T47D (cell line): ENCODE measurements at regions not wholly inside any gene's neighbourhood (a gene's known extent, or its start where the extent isn't known, plus 50 kb on each side); places are given as distances from the start of the nearest gene placed in this dataset.

Experiments used
- DNase-seq, 2 experiments: peaks; one replicate each; pipeline versions ENCODE4 v3.0.0 to v3.0.0-alpha.2; 2011 to 2012; ENCODE audit warnings: low read depth in 1 of 2, low spot score in 1 of 2
- JUND ChIP-seq: IDR thresholded peaks from 2 replicates; pipeline ENCODE4 v1.6.1; 2012; ENCODE audit warnings: low read depth
- in situ Hi-C: cut with HindIII; loops from 2 replicates; pipeline ENCODE4 v1.10.0; 2016; ENCODE audit warnings: low sequenced_read_pairs, low pct_unique_long_range_greater_than_20kb

DNA sequence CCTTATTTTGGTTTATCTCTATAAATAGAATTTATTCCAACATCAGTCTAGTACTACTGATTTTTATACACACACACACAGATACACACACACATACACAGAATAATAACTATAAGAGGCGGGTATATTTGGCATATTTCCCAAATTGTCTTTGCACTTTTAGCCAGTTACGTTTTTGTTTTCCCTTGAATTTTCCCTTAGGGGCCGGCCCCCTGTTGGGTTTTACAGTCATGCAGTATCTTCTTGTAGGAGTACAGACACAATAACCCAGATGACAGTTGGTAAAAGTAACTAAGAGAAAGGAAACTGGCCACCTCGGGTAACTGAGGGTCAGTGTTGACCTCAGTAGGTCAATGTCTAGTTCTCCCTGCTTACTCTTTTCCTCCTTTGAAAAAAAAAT, 50.9 kb downstream of the DISP1 start:
- in situ Hi-C loops, result no loop called here
- DNase-seq, result no peak
- TF ChIP-seq JUND, result no peak

DNA sequence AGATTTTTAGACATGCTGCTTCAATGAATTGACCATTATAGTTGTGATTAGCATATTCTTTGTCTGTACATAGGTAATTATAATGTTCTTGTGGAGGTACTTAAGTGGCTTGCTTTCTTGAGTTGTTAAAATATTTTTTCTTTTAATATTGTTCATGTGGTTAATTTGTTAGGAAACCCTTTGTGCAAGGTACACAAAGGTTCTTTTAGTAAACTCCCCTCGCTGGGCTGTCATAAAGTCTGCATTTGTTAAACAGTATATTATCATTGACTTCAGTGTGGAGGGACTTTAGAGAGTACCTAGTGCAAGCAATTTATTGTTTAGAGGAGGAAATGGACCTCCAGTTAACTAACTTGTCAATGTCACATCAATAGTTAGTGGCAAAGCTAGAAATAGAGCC, 52.5 kb downstream of the DISP1 start:
- in situ Hi-C loops, result no loop called here
- DNase-seq, result no peak
- TF ChIP-seq JUND, result no peak

GRCh38 chr1:222876182-222876581, 61.3 kb downstream of the DISP1 start:
- no peak for TF ChIP-seq JUND
- in situ Hi-C loops, result no loop called here
- DNase-seq, result no peak

DNA sequence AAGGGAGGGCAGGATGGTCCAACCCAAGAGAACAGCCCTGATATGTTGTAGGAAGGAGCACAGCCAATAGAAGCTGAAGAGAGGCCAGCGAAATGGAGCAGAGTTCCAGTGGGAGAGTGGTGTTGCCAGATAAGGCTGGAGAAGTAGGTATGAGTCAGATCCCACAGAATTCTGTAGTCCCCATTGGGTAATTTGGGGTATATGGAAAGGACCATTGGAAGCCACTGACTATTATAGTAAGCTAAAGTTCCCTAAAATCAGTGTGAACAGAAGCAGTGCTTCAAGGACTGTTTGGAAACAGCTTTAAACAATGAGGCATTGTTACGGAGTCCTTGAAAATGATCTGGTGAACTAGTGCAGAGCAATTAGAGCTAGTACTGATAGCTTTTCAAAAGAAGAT, 63.0 kb downstream of the DISP1 start:
- no peak for DNase-seq
- in situ Hi-C loops, result no loop called here
- no peak for TF ChIP-seq JUND

- no peak for DNase-seq
- TF ChIP-seq JUND, result no peak
- in situ Hi-C loops, result no loop called here
Measured at GRCh38 chr1:222880587-222880986, 65.7 kb downstream of the DISP1 start.

DNA sequence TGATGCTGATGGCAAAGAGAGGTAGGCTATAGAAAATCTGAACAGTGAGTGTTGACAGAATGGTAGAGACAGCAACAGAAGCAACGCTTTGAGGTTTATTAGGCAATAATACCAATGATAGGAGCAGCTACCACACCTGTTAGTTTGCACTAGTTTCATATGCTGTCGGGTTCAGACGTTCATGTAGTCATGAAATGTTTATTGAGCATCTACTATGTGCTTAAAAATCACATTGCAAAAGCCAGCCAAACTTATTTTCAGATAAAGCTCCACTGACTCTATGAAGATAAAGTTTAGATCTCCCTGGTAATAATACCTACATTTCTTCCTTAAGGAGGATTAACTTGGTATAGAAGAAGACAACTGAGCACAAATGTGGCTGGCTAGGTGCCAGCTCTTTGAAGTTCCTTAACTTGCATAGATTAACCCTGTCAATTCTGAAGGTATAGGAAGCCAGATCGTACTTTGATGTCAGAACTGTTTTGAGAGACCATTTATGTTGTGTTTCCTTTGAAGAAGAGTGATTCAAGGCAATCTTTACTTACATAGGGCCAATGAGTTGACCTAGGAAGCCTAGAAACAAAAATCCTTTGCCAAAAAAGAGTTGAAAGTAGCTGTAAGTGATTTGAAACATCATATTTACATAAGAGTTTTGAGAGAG, 71.5 kb downstream of the DISP1 start:
- in situ Hi-C loops, result no loop called here
- DNase-seq, result no peak

DNA sequence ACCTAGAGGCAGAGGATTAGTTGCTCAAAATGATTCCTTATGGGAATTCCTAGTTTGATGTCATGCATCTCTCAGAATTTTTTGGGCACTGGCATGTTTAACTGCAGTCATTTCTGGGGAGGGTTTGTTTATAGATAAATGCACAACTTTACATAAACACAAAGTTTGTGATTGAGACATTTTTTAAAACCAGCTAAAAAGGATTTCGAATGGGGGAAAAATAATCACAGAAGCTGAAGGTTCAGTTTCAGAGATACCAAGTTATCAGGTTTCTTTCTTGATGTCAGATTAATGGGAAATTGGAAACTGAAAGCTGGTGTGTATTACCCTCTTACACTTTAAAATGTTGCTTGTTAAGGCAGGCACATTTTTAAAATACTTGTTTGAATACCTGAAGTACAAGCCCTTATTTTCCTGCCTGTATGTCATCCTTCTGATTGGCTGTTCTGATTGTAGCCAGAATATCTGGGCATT, 72.1 kb downstream of the DISP1 start:
- DNase-seq, result no peak
- in situ Hi-C loops, result no loop called here
- TF ChIP-seq JUND, result no peak

More for the DNA sequence above, 71.5 kb downstream of the DISP1 start:
- no peak for TF ChIP-seq JUND

DNA sequence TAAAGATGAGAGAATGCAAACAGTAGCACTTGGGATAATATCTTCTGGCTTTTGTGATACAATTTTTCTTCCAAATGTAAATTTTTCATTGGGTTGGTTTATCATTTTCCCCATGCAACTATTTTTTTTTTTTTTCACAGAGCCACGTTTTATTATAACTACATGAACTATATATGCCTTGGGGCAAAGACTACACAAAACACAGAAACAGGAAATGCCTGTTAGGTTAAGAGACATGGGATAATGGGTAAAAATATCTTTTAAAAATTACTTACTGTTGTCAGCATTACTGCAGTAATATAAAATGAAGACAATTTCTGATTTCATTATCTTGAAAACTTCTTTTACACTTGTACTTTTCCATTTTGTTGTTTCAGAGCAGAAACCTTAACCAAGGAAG, 74.6 kb downstream of the DISP1 start:
- peak; percentile 41 to 42 for DNase-seq
- TF ChIP-seq JUND, result no peak
- in situ Hi-C loops, result no loop called here

GRCh38 chr1:222890716-222891115, 75.9 kb downstream of the DISP1 start:
- TF ChIP-seq JUND, result no peak
- no peak for DNase-seq

DNA sequence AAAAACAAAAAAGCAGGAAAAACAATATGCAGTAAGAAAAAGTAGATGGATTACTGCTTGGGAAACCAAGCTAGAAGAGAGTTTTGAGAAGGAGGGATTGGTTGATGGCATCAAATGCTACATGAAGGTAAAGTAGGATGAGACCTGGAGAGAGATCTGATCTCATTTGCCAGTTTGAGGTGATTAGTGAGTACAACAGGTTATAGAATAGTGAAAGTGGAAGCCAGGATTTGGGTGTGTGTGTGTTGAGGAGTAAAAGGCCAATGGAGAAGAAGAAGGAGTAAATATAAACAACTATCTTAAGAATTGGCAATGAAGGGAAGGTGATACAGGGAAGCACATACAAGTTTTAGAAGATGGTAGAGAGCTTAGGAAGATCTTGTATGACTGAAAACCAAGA, 76.7 kb downstream of the DISP1 start:
- DNase-seq, result no peak
- TF ChIP-seq JUND, result no peak
- in situ Hi-C loops, result no loop called here

More at GRCh38 chr1:222890716-222891115, 75.9 kb downstream of the DISP1 start:
- in situ Hi-C loops, result no loop called here

DNA sequence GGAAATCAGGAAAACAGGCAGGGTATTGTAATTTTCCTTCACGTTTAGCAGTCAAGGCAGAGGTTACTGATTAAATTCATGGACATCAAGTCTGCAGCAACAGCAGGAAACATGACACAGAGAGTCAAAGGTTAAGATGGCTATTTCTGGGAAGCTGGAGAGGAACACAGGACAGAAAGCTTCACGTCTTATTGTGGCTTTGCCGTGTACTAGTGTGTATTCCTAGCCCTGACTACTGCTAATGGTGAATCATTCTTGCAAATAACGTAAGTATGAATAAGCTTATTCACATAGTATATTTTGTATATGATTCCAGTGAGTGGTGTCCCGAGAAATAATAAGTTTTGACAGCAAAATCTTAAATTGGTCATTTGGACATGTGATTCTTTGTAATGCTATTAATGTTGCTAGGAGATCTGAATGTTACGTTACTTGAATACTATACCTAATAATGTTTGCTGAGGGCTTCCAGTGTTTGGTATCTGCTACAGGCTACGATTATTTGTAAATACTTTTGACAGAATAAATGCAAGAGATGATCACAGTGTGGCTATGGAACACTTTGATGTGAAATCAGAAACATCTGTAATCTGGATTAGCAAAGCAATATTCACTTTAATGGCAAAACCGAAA, 77.4 kb downstream of the DISP1 start:
- TF ChIP-seq JUND, result no peak

GRCh38 chr1:222893255-222893654, 78.4 kb downstream of the DISP1 start:
- in situ Hi-C loops, result no loop called here
- no peak for TF ChIP-seq JUND
- no peak for DNase-seq

More for the DNA sequence above, 77.4 kb downstream of the DISP1 start:
- in situ Hi-C loops, result no loop called here
- DNase-seq, result no peak

- no peak for DNase-seq
- no peak for TF ChIP-seq JUND
- in situ Hi-C loops, result no loop called here
Measured at GRCh38 chr1:222894331-222894730, 79.5 kb downstream of the DISP1 start.
